Chondrocyte (in vitro differentiated cells): ENCODE measurements at regions not wholly inside any gene's neighbourhood (a gene's known extent, or its start where the extent isn't known, plus 50 kb on each side); places are given as distances from the start of the nearest gene placed in this dataset.
A peak's percentile ranks its signal among the peaks of the same experiment; 100 is the strongest.

Experiments used
- DNase-seq: peaks from one replicate; pipeline ENCODE4 v3.0.0; 2021; ENCODE audit warnings: mixed read lengths, low spot score
- H3K27ac Mint-ChIP-seq: one replicate; pipeline ENCODE4 v1.8.0; 2021; ENCODE audit warnings: mild to moderate bottlenecking, moderate library complexity, mixed read lengths; ENCODE audit not compliant: unreplicated experiment
- H3K27me3 Mint-ChIP-seq: 2 replicates; pipeline ENCODE4 v1.8.0; 2021; ENCODE audit warnings: low read depth, mixed read lengths
- H3K36me3 Mint-ChIP-seq: 2 replicates; pipeline ENCODE4 v1.8.0; 2021; ENCODE audit warnings: low read depth, mixed read lengths
- H3K4me1 Mint-ChIP-seq: 2 replicates; pipeline ENCODE4 v1.8.0; 2021; ENCODE audit warnings: low read depth, mild to moderate bottlenecking, mixed read lengths
- H3K4me3 Mint-ChIP-seq: one replicate; pipeline ENCODE4 v1.8.0; 2021; ENCODE audit warnings: mild to moderate bottlenecking, moderate library complexity, mixed read lengths; ENCODE audit not compliant: unreplicated experiment
- H3K9me3 Mint-ChIP-seq: 2 replicates; pipeline ENCODE4 v1.8.0; 2021; ENCODE audit warnings: low read depth, mixed read lengths
- CTCF ChIP-seq: fragments of 200-600 bp; sonication (generic); IDR thresholded peaks from 2 replicates; pipeline ENCODE4 v1.5.0; 2021; ENCODE audit warnings: antibody characterized with exemption, mild to moderate bottlenecking, moderate library complexity

GRCh38 chr1:199041173-199041914 lies 402.5 kb downstream of the PTPRC start:
- no peaks in the 10 kb centered on the region for H3K27me3 Mint-ChIP-seq
- no peak overlapping the region for H3K4me3 Mint-ChIP-seq
- no peak overlapping the region for H3K27ac Mint-ChIP-seq
- no peaks in the 10 kb centered on the region for H3K36me3 Mint-ChIP-seq
- H3K4me1 Mint-ChIP-seq, result peaks cover 5% of the 10 kb centered on the region
- H3K9me3 Mint-ChIP-seq, result no peaks in the 10 kb centered on the region
- no peak for DNase-seq
- no peak for TF ChIP-seq CTCF

GRCh38 chr1:199042193-199042592 lies 403.4 kb downstream of the PTPRC start:
- TF ChIP-seq CTCF, result no peak
- Mint-ChIP-seq H3K9me3 (peaks cover under 1% of the 10 kb centered on the region), H3K27ac (no peak overlapping the region), H3K4me3 (no peak overlapping the region), H3K27me3 (no peaks in the 10 kb centered on the region), H3K4me1 (peaks cover 5% of the 10 kb centered on the region), H3K36me3 (no peaks in the 10 kb centered on the region)
- DNase-seq, result no peak

GRCh38 chr1:199044191-199044590 lies 405.4 kb downstream of the PTPRC start:
- peaks cover 18% of the 10 kb centered on the region for H3K9me3 Mint-ChIP-seq

GRCh38 chr1:199046618-199047017 lies 407.8 kb downstream of the PTPRC start:
- Mint-ChIP-seq H3K9me3 (peaks cover 42% of the 10 kb centered on the region), H3K27me3 (no peaks in the 10 kb centered on the region), H3K27ac (no peak overlapping the region), H3K4me1 (peaks cover 2% of the 10 kb centered on the region), H3K36me3 (peaks cover 6% of the 10 kb centered on the region), H3K4me3 (no peak overlapping the region)
- DNase-seq, result no peak
- TF ChIP-seq CTCF, result peak; percentile 8

More at GRCh38 chr1:199044191-199044590, 405.4 kb downstream of the PTPRC start:
- Mint-ChIP-seq H3K36me3 (peaks cover under 1% of the 10 kb centered on the region), H3K27ac (no peak overlapping the region), H3K27me3 (no peaks in the 10 kb centered on the region), H3K4me3 (no peak overlapping the region), H3K4me1 (peaks cover 5% of the 10 kb centered on the region)
- no peak for DNase-seq
- no peak for TF ChIP-seq CTCF

- no peak overlapping the region for H3K27ac Mint-ChIP-seq
- no peak for DNase-seq
- no peak overlapping the region for H3K4me3 Mint-ChIP-seq
- no peak for TF ChIP-seq CTCF
- H3K9me3 Mint-ChIP-seq, result peaks cover 20% of the 10 kb centered on the region
- H3K27me3 Mint-ChIP-seq, result no peaks in the 10 kb centered on the region
- H3K36me3 Mint-ChIP-seq, result peaks cover 4% of the 10 kb centered on the region
- H3K4me1 Mint-ChIP-seq, result peaks cover 4% of the 10 kb centered on the region
Observed at GRCh38 chr1:199054694-199055093, 415.9 kb downstream of the PTPRC start.
